HG02981 (cell line): ENCODE measurements at regions not wholly inside any gene's neighbourhood (a gene's known extent, or its start where the extent isn't known, plus 50 kb on each side); places are given as distances from the start of the nearest gene placed in this dataset.
"Not testable (repeated sequence)": the region's sequence is repeated elsewhere in the genome, so short reads cannot be mapped to it uniquely, and the experiment has no call there.

ENCODE experiments used
- ATAC-seq: cut with Tn5 transposase; IDR thresholded peaks from one replicate; pipeline ENCODE4 v1.9.1; 2021; ENCODE audit warnings: mild to moderate bottlenecking, moderate library complexity; ENCODE audit not compliant: unreplicated experiment

DNA sequence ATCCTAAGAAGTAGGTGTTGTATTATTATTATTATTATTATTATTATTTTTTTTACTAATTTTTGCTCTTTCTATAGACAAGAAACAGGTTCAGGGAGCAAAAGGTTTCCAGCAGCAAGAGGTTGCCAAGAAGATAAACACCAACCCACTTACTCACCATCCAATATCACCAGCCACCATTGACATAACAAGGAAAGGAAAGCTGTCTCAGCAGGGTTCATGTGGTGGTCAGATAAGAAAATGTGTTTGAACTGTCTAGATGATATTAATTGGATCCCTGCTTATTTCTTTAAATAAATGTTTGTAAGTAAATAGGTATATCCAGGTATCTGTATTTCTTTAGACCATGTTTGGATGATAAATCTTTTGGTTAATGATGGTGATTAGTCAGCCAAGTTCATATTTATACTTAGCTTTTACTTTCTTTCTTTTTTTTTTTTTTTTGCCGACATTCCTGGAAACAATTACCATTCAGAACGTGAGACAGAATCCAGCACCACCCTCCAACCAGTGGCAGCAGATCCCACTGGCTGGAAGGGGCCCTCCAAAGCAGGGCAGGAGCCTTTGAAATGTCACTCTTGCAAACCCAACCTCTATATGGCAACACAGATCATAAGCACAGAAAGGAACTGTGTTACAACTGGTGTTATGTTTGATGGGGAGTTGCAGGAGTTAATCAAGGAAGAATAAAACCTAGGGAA is 139.2 kb upstream of the ECI2 start:
- no peak for ATAC-seq

DNA sequence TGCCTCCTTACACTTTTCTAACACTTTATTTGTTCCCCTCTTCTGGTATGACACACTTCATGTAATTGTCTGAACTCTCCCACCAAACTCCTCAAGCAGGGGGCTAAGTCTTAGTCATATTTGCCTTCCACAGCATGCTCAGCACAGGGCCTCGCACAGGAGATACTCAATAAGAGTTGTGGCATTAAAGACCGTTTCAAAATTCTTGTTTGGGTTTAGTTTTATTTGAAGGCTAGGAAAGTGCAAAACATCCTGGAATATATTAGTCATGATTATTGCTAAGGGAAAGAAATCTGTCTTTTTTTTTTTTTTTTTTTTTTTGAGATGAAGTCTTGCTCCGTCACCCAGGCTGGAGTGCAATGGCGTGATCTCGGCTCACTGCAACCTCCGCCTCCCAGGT is 137.6 kb upstream of the ECI2 start:
- no peak for ATAC-seq

DNA sequence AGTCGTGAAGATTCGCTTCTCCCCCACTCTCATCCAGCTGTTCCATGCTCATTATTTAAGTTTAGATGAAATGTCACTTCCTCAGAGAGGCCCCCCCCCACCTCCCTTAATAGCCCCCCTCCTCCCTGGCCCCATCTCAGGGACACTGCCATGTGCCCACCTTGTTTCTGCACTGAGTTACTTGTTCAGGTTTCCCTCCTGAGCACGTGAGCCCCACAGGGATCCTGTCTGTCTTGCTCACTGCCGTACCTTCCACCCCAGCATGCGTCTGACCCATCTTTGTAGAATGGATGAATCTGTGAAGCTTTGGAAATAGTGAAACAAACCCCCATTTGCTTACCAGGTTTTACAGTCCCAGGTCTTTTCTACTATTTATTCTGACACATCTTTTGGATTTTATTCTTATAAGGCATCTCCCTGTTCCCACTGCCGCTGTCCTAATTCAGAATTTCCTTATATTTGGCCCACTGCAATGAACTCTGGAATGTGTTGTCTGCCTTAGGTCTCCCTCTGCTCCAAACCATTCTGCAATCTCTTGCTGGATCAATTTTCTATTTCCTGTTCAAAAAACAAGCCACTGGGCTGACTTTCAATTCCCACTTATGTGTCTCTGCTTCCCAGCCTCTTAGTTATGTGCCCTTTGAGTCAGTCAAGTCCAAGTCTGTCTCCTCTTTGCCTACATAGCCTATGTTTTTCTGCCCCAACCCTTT is 136.5 kb upstream of the ECI2 start:
- no peak for ATAC-seq

DNA sequence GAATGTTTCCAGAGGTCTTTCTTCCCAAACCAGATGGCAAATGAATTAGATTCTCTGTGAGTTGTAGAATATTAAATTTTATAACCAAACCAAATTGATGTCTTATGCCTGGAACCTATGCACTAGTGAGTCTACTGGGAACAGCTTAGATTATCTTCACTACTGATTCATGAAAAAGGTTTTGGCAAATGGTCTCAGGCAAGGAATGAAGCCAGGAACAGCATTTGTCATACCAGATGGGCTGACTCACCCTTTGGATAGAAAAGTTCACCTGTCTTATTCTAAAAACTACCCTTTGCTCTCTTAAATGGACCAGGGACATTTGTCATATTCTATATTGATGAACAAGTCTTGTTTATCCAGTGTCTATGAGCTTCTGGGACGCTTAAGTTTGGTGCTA is 135.4 kb upstream of the ECI2 start:
- ATAC-seq: no peak

DNA sequence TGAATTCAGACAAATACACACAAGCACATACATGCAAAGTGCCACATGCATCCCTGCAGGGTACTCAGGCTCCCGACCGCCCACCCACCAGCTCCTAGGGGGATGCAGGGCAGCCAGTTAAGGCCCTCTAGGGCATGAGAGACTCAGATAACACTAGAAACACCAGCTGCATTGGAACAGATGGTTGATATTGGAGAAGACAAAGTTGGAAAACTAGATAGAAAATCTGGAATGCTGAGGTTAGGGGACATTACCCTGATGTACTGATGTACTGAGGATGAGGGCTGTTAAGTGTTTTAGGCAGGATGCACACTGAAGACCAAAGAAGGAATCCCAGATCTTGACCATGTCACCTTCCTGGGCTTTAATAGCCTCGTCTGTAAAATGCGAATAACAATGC is 134.6 kb upstream of the ECI2 start:
- ATAC-seq: no peak

DNA sequence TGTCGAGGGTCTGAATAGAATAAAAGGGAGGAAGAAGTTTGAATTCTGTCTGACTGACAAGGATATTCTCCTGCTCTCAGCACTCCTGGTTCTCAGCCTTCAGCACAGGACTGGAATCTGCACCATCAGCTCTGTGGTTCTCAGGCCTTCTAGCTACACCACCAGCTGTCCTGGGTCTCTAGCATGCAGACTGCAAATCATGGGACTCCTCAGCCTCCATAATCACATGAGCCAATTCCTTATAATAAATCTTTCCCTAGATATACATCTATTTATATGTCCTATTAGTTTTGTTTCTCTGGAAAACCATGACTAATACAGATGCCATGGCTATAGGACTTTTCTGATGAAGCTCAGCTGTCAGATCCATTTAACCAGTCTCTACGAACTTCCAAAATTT is 132.8 kb upstream of the ECI2 start:
- no peak for ATAC-seq

DNA sequence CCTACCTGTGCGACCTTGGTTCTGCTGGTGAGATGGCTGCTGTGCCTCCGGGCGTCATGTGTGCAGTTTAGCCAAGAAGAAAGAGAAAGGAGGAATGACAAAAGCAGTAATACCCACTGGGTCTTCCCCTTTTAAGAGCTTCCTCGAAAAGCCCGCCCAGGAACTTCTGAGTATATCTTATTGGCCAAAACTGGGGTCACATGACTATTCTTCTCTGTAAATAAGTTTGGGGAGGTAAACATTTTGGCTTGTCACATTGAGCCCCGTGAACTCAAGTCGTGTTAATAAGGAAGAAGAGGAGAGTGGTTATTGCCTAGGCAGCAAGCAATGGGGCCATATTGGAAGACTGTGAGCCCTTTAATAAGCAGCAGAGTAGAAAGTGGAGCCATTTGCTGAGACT is 130.4 kb upstream of the ECI2 start:
- no peak for ATAC-seq

DNA sequence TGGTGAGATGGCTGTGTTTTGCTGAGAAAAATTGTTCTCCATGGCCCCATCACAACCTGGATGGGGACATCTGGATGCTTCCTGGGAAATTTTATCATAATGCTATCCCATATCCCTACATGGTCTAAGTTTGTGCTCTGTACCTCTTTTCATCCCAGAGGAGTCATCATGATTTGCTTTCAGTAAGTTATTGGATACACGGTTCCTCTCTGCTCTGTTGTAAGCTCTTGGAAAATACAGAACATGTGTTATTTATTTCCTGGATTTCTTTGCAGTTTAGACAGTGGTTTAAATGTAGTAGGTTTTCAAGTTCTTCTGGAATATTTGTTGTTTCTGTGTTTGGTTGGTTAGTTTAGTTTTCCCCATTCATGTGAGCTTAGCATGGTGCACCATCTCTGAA is 129.2 kb upstream of the ECI2 start:
- ATAC-seq: no peak

DNA sequence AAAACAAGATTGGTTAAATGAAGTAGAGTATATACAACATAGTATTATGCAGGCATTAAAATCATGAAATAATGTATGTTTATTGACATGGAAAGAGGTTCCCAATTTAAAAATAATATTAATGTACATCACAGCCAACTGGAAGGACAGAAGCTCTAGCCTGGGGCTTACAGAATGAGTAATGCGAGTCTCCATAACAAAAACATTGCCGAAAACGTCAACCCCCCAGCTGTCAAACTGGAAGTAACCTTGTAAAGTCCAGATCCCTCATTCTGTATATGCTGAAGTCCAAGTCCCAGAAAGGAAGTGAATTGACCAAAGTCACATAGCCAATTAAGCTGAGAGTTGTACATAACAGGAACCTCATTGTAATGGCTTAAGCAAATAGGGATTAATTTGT is 128.7 kb upstream of the ECI2 start:
- no peak for ATAC-seq

DNA sequence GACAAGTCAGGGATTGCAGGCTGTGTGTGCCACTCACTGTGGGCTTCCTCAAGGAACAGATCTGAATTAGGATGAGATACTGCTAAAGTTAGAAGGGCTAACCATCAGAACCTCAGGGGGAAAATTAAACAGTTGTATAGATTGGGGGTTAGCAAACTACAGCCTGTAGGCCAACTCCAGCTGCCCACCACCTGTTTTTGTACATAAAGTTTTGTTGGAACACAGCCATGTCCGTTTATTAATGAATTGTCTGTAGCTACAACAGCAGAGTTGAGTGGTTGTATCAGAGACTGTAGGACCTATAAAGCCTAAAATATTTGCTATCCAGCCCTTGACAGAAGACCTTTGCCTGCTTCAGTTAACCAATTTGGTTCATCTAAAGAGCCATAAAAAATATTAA is 127.2 kb upstream of the ECI2 start:
- no peak for ATAC-seq

DNA sequence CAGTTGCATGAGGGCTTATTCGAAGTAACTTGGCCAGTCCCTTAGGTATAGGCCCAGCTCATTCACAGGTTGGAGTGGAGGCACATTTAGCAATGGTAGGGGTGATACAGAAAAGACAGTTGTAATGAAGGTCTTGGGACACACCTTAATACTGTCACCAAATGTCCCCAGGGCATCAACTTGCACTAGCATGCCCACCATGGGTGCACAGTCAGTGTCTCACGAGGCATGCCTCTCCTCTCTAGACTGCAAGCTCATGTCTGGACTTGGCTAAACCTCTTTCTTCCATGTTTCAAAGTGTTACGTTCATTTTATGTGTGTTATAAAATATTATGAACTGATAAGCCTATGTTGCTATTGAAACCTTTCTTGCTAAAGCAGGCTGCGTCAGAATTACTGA is 124.0 kb upstream of the ECI2 start:
- ATAC-seq: no peak

DNA sequence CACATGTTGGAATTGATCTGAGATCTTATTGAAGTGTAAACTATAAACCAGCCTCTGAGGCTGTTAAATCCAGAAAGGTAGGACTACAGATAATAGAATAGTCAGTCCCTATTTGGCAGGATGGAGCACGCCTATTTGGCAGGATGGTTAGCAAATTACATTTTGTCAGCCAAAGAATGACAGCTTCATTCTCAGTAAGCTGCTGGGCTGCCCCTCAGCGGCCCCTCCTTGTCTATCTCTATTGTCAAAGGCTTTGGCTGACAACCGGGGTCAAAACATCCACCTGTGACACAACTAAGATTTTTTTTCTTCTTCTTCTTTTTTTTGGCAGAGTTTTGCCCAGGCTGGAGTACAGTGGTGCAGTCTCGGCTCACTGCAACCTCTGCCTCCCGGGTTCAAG is 123.4 kb upstream of the ECI2 start:
- no peak for ATAC-seq

DNA sequence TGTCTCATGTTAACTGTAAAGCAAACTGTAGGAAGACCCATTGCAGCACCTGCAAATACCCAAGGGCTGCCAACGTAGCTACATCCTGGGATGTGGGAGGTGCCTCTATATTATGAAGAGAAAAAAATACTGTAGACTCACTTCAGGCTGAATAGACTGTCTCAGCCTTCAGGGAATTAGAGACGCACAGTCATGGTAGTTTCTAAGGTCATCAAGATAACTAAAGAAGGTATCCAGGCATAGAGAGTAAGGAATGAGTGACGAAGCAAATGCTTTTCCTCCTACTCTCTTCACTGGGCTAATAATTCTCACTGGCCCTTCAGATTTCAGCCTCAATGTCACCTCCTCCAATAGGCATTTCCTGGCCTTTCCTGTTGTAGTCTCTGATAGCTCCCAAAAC is 121.6 kb upstream of the ECI2 start:
- ATAC-seq: no peak

DNA sequence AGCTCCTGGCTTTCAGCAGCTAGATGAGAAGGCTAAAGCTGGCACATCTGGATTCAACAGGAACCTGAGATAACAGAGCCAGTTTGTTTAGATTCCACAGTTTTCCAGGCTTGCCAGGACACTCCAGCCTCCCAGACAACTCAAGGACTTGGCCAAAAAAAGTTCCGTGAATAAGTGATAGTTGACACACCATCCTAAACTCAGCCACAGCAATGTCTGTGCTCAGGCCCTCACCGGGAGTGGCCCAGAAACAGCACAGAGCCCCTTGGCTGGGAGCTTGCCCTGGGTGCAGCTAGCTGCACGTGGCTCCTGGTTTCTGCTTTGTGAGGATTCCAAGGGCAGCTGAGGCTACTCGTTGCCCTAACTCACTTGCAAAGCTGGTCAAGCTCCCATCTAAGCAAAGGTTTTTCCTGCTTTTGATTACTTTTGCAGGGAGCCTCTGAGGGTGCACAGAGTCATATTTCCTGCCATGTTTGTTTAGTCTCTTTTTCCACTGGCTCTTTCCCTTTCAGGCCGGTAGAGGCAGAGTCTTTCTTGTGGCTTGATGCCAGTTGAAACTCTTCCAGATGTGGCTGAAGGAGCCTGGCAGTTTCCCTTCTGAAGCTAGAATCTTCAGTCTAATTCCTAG is 118.3 kb upstream of the ECI2 start:
- ATAC-seq: no peak

DNA sequence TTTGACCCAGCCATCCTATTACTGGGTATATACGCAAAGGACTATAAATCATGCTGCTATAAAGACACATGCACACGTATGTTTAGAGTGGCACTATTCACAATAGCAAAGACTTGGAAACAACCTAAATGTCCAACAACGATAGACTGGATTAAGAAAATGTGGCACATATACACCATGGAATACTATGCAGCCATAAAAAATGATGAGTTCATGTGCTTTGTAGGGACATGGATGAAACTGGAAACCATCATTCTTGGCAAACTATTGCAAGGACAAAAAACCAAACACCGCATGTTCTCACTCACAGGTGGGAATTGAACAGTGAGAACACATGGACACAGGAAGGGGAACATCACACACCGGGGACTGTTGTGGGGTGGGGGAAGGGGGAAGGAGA is 117.1 kb upstream of the ECI2 start:
- ATAC-seq: not testable (repeated sequence)

DNA sequence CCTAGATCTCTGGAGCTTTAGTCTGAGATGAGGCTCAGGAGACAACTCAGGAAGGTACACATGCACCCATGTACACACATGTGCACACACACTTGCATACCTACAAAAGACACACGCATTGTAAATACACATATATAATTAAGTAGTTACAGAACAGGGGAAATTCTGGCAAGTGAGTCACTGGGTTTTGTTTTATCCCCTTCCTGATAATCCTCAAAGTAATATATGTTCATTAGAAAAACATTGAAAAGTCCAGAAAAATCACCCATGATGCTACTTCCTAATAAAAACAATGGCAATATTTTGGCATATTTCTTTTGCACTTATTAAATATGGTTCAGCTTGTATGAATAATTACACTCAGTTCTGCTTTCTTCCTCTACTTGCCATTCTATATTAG is 115.3 kb upstream of the ECI2 start:
- ATAC-seq: no peak

DNA sequence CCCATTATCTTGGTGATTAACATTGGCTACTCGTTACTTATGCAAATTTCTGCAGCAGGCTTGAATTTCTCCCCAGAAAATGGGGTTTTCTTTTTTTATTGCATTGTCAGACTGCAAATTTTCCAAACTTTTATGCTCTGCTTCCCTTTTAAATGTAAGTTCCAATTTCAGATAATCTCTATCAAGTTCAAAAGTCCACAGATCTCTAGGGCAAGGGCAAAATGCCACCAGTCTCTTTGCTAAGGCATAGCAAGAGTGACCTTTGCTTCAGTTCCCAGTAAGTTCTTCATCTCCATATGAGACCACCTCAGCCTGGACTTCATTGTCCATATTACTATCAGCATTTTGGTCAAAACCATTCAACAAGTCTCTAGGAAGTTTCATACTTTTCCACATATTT is 108.5 kb upstream of the ECI2 start:
- not testable (repeated sequence) for ATAC-seq

DNA sequence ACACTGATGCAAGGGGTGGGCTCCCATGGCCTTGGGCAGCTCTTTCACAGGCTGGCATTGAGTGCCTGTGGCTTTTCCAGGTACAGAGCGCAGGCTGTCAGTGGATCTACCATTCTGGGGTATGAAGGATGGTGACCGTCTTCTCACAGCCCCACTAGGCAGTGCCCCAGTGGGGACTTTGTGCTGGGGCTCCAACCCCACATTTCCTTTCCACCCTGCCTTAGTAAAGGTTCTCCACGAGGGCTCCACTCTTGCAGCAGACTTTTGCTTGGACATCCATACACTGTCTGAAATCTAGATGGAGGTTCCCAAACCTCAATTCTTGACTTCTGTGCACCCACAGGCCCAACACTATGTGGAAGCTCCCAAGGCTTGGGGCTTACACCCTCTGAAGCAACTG is 107.9 kb upstream of the ECI2 start:
- no peak for ATAC-seq

DNA sequence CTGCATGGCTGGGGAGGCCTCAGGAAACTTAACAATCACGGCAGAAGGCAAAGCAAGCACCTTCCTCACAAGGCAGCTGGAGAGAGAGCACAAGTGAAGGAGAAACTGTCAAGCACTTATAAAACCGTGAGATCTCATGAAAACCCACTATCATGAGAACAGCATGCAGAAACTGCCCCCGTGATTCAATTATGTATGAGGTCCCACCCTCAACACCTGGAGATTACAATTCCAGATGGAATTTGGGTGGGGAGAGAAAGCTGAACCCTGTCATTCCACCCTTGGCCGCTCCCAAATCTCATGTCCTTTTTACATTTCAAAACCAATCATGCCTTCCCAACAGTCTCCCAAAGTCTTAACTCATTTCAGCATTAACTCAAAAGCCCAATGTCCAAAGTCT is 107.2 kb upstream of the ECI2 start:
- no peak for ATAC-seq

DNA sequence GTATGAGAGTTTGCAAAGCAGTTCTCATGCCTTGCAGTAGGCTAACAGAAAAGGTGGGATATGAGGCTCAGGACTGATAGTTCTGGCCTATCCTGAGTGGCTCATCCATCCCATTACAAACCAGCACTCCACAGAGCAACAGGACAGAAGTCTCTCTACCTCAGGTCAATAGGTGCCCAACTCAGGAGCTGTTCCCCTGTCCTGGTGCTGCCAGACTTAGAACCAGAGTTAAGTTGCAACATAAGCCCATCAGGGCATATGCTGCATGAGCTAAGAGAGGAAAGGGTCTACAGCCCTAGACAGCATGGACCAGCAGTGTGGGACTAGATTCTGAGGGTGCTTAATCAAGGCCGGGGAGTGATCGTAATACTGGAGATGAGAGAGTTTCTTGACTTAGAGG is 104.8 kb upstream of the ECI2 start:
- no peak for ATAC-seq

DNA sequence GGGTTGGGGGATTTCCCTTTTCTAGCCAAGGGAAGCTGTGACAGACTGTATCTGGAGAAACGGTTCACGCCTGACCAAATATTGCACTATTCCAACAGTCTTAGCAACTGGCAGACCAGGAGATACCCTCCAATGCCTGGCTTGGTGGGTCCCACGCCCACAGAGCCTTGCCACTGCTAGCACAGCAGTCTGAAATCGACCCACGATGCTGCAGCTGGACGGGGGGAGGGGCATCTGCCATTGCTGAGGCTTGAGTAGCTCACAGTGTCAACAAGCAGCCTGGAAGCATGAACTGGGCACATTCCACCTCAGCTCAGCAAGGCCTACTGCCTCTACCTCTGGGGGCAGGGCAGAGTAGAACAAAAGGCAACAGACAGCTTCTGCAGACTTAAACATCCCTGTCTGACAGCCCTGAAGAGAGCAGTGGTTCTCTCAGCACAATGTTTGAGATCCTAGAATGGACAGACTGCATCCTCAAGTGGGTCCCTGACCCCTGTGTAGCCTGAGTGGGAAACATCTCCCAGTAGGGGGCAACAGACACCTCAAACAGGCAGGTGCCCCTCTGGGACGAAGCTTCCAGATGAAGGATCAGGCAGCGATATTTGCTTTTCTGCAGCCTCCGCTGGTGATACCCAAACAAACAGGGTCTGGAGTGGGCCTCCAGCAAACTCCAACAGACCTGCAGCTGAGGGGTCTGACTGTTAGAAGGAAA is 89.9 kb upstream of the ECI2 start:
- ATAC-seq: no peak
